GM23248 (cell line): ENCODE measurements at regions not wholly inside any gene's neighbourhood (a gene's known extent, or its start where the extent isn't known, plus 50 kb on each side); places are given as distances from the start of the nearest gene placed in this dataset.

Source experiments
- EZH2 ChIP-seq: fragments of 200-600 bp; sonication (generic); IDR thresholded peaks from 2 replicates; pipeline ENCODE4 v1.6.1; 2018; ENCODE audit warnings: antibody characterized with exemption, mild to moderate bottlenecking; ENCODE audit not compliant: insufficient read depth, poor library complexity, severe bottlenecking
- EZH2phosphoT487 ChIP-seq: fragments of 200-600 bp; sonication (generic); IDR thresholded peaks from 2 replicates; pipeline ENCODE4 v1.6.1; 2018; ENCODE audit warnings: antibody characterized with exemption, moderate library complexity, mild to moderate bottlenecking, low read depth; ENCODE audit not compliant: insufficient read depth

- TF ChIP-seq EZH2phosphoT487 (no peak), EZH2 (no peak)
These were observed 131.1 kb downstream of the CCER1 start for GRCh38 chr12:90823859-90824258.
